Stomach (tissue), 8 donors: ENCODE measurements at regions not wholly inside any gene's neighbourhood (a gene's known extent, or its start where the extent isn't known, plus 50 kb on each side); places are given as distances from the start of the nearest gene placed in this dataset.

ENCODE experiments used
- DNase-seq, 2 donors: peaks; one replicate each; pipeline versions ENCODE4 v3.0.0 to v3.0.0-alpha.2; 2013 to 2019
- H3K27ac ChIP-seq, 5 donors: fragments of 200-600 bp in 4 of 5; sonication (generic) in 4 of 5; one replicate each; pipeline ENCODE4 v1.5.1; 2013 to 2019; ENCODE audit warnings: mild to moderate bottlenecking in 1 of 5, moderate library complexity in 1 of 5
- H3K27me3 ChIP-seq, 3 donors: fragments of 200-600 bp; sonication (generic); one replicate each; pipeline ENCODE4 v1.5.1; 2017 to 2019; ENCODE audit warnings: mixed run types in 1 of 3
- H3K36me3 ChIP-seq, 4 donors: fragments of 200-600 bp; sonication (generic); 1 replicate in 3 of 4; 2 replicates in 1 of 4; pipeline ENCODE4 v1.5.1; 2016 to 2019
- H3K4me1 ChIP-seq, 4 donors: fragments of 200-600 bp; sonication (generic); one replicate each; pipeline ENCODE4 v1.5.1; 2016 to 2019
- H3K4me3 ChIP-seq, 4 donors: fragments of 200-600 bp; sonication (generic) in 3 of 4; one replicate each; pipeline ENCODE4 v1.5.1; 2016 to 2019; ENCODE audit warnings: mild to moderate bottlenecking in 1 of 4
- H3K9me3 ChIP-seq, 4 donors: fragments of 200-600 bp; sonication (generic); one replicate each; pipeline ENCODE4 v1.5.1; 2016 to 2019
- CTCF ChIP-seq, 7 experiments: fragments of 450-650 bp in 4 of 7; fragments of 200-600 bp in 3 of 7; sonication (generic) in 3 of 7; IDR thresholded peaks; one replicate each; pipeline ENCODE4 v1.5.1; 2016 to 2019; ENCODE audit warnings: antibody characterized with exemption in 7 of 7, control low read depth in 2 of 7, mild to moderate bottlenecking in 1 of 7
- EP300 ChIP-seq: sonication (generic); formaldehyde crosslinking; IDR thresholded peaks from one replicate; pipeline ENCODE4 v1.6.1; 2017; ENCODE audit warnings: antibody characterized with exemption
- POLR2A ChIP-seq, 4 donors: fragments of 450-650 bp; IDR thresholded peaks; one replicate each; pipeline ENCODE4 v1.6.1; 2016; ENCODE audit warnings: antibody characterized with exemption in 4 of 4, control low read depth in 2 of 4, mild to moderate bottlenecking in 1 of 4, moderate library complexity in 1 of 4
- POLR2AphosphoS5 ChIP-seq, 3 donors: sonication (generic); formaldehyde crosslinking; IDR thresholded peaks; one replicate each; pipeline ENCODE4 v1.6.1; 2016; ENCODE audit warnings: antibody characterized with exemption in 3 of 3
- WGBS, 5 donors: extraction: QIAGEN DNeasy Blood & Tissue Kit in 3 of 5; methylation state at CpG; one replicate each; pipeline versions ENCODE4 v1.1.5 to v1.1.7; 2013 to 2018; 5-methylcytosine and 5-hydroxymethylcytosine counted together
- intact Hi-C: fragments of 100-400 bp; cut with DNase I; formaldehyde crosslinking; loops from one replicate; pipeline ENCODE4 v1.15.1; 2023; ENCODE audit warnings: low total_unique reads
- donor health status: healthy with polysubstance abuse.
- donor health status: Bipolar disorder and iron deficiency.
- donor health status: healthy.

DNA sequence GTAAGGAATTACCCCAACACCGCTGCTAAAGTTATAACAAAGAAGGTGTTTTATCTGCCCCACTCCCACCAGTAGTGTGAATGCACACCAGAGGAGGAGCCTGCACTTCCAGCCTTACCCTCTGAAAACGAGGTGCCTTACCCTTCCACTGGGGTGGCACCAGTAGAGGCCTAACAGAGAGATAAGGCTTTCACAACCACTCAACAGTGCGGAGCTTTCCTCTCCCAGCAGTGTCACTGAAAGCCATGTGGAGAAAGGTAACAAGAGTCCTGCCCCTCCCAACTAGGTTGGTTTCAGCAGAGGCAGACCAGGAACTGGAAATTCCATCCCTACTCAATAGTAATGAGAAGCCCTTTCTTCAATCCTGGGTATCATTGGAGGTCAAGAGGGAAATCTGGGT, 539.2 kb downstream of the VGLL3 start:
- intact Hi-C loops = no loop called here
- no peak overlapping the region for H3K27ac ChIP-seq
- no peaks in the 10 kb centered on the region for H3K36me3 ChIP-seq
- no peak overlapping the region for H3K4me3 ChIP-seq
- DNase-seq = no peak
- no peaks in the 10 kb centered on the region for H3K9me3 ChIP-seq
- H3K4me1 ChIP-seq = no peaks in the 10 kb centered on the region
- 62 to 73% (median 64%) methylated on average over 3 of the region's 3 CpGs for WGBS, 5 donors
- TF ChIP-seq POLR2AphosphoS5 (IDR thresholded peaks at IDR 0.05) = no peak
- TF ChIP-seq EP300 = no peak
- no peak for TF ChIP-seq POLR2A (IDR thresholded peaks at IDR 0.05)
- TF ChIP-seq CTCF (IDR thresholded peaks at IDR 0.05) = no peak
- H3K27me3 ChIP-seq = no peaks in the 10 kb centered on the region

DNA sequence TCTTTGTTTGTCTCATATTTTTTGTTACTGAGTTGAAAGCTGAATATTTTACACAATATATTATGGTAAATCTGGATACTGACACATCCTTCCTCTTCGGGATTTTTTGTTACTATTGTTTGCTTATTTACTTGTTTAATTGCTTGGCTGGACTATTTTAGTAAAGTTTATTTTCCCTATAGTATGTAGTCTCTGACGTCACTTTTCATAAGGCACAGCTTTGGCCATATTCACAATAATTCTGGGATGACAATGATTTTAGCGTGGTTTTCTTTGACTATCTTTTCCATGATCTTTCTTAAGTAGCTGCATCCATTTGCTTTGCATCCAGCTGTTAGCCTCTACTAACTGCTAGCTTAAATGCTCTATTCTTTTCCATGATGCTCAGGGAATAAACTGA, 552.4 kb downstream of the VGLL3 start:
- H3K4me1 ChIP-seq = no peaks in the 10 kb centered on the region
- no peaks in the 10 kb centered on the region for H3K36me3 ChIP-seq
- H3K9me3 ChIP-seq = no peaks in the 10 kb centered on the region
- 72 to 92% (median 85%) methylated on average over 3 of the region's 3 CpGs for WGBS, 5 donors
- intact Hi-C loops = no loop called here
- no peaks in the 10 kb centered on the region for H3K27me3 ChIP-seq
- no peak overlapping the region for H3K4me3 ChIP-seq
- TF ChIP-seq POLR2AphosphoS5 (IDR thresholded peaks at IDR 0.05) = no peak
- no peak for TF ChIP-seq EP300
- TF ChIP-seq POLR2A (IDR thresholded peaks at IDR 0.05) = no peak
- no peak for TF ChIP-seq CTCF (IDR thresholded peaks at IDR 0.05)
- H3K27ac ChIP-seq = no peak overlapping the region
- DNase-seq = no peak

DNA sequence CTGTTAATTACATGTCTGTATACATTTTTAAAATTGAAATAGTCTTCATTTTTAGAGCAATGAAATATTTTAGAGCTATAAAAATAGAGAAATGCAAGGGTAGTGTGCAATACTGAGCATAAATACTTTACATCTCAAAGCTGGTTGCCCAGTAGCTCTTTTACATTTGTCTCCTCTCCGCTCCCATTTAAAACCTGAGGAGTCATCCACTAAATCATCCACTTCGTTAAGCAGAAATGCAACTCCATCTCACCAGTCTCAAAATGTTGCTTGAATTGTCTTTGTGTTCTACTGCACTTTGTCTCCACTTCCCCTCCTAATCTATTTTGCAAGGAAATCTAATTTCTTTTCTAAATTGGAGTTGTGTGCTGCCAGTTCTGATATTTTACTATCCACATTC, 563.6 kb downstream of the VGLL3 start:
- Histone ChIP-seq H3K9me3 (peaks cover 0 to 27% (median 6%) of the 10 kb centered on the region in 4 donors), H3K36me3 (no peaks in the 10 kb centered on the region), H3K27ac (no peak overlapping the region), H3K4me1 (no peaks in the 10 kb centered on the region), H3K27me3 (no peaks in the 10 kb centered on the region), H3K4me3 (no peak overlapping the region)
- WGBS, 5 donors = 65 to 86% (median 76%) methylated on average over 2 of the region's 2 CpGs
- no peak for DNase-seq
- TF ChIP-seq EP300 (no peak), CTCF (IDR thresholded peaks at IDR 0.05) (no peak)
- intact Hi-C loops = no loop called here

DNA sequence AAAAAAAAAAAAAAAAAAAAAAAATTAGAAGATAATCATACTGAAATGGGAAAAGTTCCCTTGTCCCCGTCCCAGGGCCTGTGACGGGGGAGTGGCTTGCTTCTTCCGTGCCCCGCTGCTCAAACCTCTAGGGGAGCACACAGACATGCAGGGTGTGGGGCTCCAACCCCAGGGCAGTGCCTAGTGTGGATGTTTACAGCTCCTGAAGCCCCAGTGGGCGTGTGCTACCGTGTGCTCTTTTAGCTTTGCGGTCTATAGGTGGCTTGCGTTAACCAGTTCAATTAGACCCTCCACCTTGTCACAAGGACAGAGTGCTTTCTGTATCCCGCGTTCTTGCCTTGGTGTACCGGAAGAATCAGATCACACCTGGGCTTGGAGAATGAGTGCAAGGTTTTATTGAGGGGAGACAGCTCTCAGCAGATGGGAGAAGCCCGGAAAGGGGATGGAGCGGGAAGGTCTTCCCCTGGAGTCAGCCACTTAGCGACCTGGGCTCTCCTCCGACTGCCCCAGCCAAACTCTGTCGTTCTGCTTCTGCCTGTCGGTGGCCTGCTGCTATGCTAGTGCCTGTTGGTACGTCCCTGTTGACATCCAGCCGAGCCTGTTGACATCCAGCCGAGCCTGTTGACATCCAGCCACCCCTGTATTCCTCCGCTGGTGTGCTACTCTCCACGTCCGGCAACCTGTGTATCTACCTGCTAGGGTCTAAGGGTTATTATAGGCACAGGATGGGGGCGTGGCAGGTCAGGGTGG, 569.8 kb downstream of the VGLL3 start:
- intact Hi-C loops = no loop called here
- H3K9me3 ChIP-seq = peaks cover 0 to 34% (median 6%) of the 10 kb centered on the region in 4 donors
- 85 to 89% (median 86%) methylated on average over 23 to 24 of the region's 24 CpGs for WGBS, 5 donors
- no peaks in the 10 kb centered on the region for H3K4me1 ChIP-seq
- DNase-seq = no peak
- H3K27me3 ChIP-seq = no peaks in the 10 kb centered on the region
- H3K36me3 ChIP-seq = no peaks in the 10 kb centered on the region
- H3K4me3 ChIP-seq = no peak overlapping the region
- TF ChIP-seq POLR2AphosphoS5 (IDR thresholded peaks at IDR 0.05) (no peak), EP300 (no peak), POLR2A (IDR thresholded peaks at IDR 0.05) (no peak), CTCF (IDR thresholded peaks at IDR 0.05) (no peak)
- no peak overlapping the region for H3K27ac ChIP-seq
